K562 (cell line): ENCODE measurements at regions not wholly inside any gene's neighbourhood (a gene's known extent, or its start where the extent isn't known, plus 50 kb on each side); places are given as distances from the start of the nearest gene placed in this dataset.
"Not testable (repeated sequence)": the region's sequence is repeated elsewhere in the genome, so short reads cannot be mapped to it uniquely, and the experiment has no call there.

ENCODE experiments used
- ATAC-seq: fragments of 200-7000 bp; cut with Tn5 transposase; 3 replicates; pipeline ENCODE4 v1.9.1; 2020; ENCODE audit warnings: moderate library complexity
- BruUV-seq: library from RNA; stranded (reverse); fragments of 400-500 nt; replicated peaks from 2 replicates; lab custom pipeline; 2021; lab: Mats Ljungman, UMichigan
- CTCF ChIA-PET: fragments of 300-600 bp; formaldehyde crosslinking; extraction: SDS; loops from one replicate; lab custom pipeline; 2021; ENCODE audit warnings: low intra/inter-chr PET ratio; lab: Yijun Ruan, JAX
- POLR2A ChIA-PET: fragments of 300-600, 350-650 bp; sonication (Branson Sonifier 250); formaldehyde crosslinking; extraction: SDS; loops from one replicate; lab custom pipeline; 2021; ENCODE audit warnings: antibody characterized with exemption, inconsistent platforms; lab: Yijun Ruan, JAX
- DNase-seq, 4 experiments: peaks; one replicate each; pipeline versions ENCODE4 v3.0.0 to v3.0.0-alpha.2; 2011 to 2018; ENCODE audit warnings: low spot score in 3 of 4, mixed read lengths in 3 of 4; ENCODE audit errors: extremely low read depth in 1 of 4
- FAIRE-seq: peaks from 2 replicates; lab custom pipeline; 2011; peaks lifted over from hg19 to GRCh38; lab: Jason Lieb, UNC
- H2AFZ ChIP-seq: 2 replicates; pipeline ENCODE4 v1.6.0; 2011; ENCODE audit warnings: low read depth, low read length, control low read depth, inconsistent platforms
- H3K27ac ChIP-seq: fragments of 200-600 bp; 3 replicates; pipeline ENCODE4 v1.8.0; 2011; ENCODE audit warnings: low read depth, mild to moderate bottlenecking, control low read depth, inconsistent platforms, low read length, moderate library complexity, mixed read lengths; ENCODE audit errors: extremely low read depth
- H3K27me3 ChIP-seq, 2 experiments: fragments of 300-600 bp in 1 of 2; 2 replicates in 1 of 2; 3 replicates in 1 of 2; pipeline versions ENCODE4 v1.6.0 to v1.8.0; 2011; ENCODE audit warnings: inconsistent platforms in 2 of 2, low read length in 2 of 2, mild to moderate bottlenecking in 1 of 2, mixed read lengths in 1 of 2, moderate library complexity in 1 of 2; ENCODE audit not compliant: control insufficient read depth in 2 of 2, insufficient read depth in 2 of 2
- H3K36me3 ChIP-seq: fragments of 300-600 bp; 3 replicates; pipeline ENCODE4 v1.8.0; 2011; ENCODE audit warnings: mild to moderate bottlenecking, low read length, inconsistent platforms; ENCODE audit not compliant: control insufficient read depth, insufficient read depth
- H3K4me1 ChIP-seq, 2 experiments: fragments of 200-600 bp in 1 of 2; replicated peaks in 1 of 2; 2 replicates in 1 of 2; 3 replicates in 1 of 2; pipeline versions ENCODE4 v1.5.1 to v1.8.0; 2011; ENCODE audit warnings: inconsistent platforms in 2 of 2, low read length in 2 of 2, mild to moderate bottlenecking in 1 of 2, mixed read lengths in 1 of 2, moderate library complexity in 1 of 2; ENCODE audit not compliant: control insufficient read depth in 2 of 2, insufficient read depth in 2 of 2
- H3K4me2 ChIP-seq: 2 replicates; pipeline ENCODE4 v1.6.1; 2011; ENCODE audit warnings: low read length, control low read depth, inconsistent platforms, mixed read lengths; ENCODE audit not compliant: insufficient read depth
- H3K4me3 ChIP-seq: fragments of 200-600 bp; sonication (generic), shearing (Covaris generic); 2 replicates; pipeline ENCODE4 v1.5.1; 2016; ENCODE audit warnings: control low read depth, inconsistent platforms
- H3K79me2 ChIP-seq: fragments of 200-600 bp; 3 replicates; pipeline ENCODE4 v1.8.0; 2011; ENCODE audit warnings: low read length, inconsistent platforms; ENCODE audit not compliant: control insufficient read depth, insufficient read depth
- H3K9ac ChIP-seq, 2 experiments: 2 replicates each; pipeline versions ENCODE4 v1.6.0 to v1.6.1; 2011; ENCODE audit warnings: low read depth in 2 of 2, low read length in 2 of 2, control low read depth in 1 of 2, inconsistent platforms in 1 of 2, mild to moderate bottlenecking in 1 of 2, mixed read lengths in 1 of 2; ENCODE audit not compliant: insufficient read depth in 1 of 2
- H3K9me1 ChIP-seq: one replicate; pipeline ENCODE4 v1.6.0; 2011; ENCODE audit warnings: inconsistent platforms, mild to moderate bottlenecking, low read length, moderate library complexity; ENCODE audit not compliant: control insufficient read depth, insufficient read depth
- H3K9me3 ChIP-seq: replicated peaks from 2 replicates; pipeline ENCODE4 v1.5.1; 2011; ENCODE audit warnings: low read depth, low read length, inconsistent platforms; ENCODE audit not compliant: control insufficient read depth, insufficient read depth
- H4K20me1 ChIP-seq: replicated peaks from 2 replicates; pipeline ENCODE4 v1.6.1; 2011; ENCODE audit warnings: low read length, inconsistent platforms, mixed read lengths; ENCODE audit not compliant: control insufficient read depth, insufficient read depth
- CEBPG ChIP-seq, 3 experiments: fragments of 200-800 bp in 1 of 3; sonication (Bioruptor generic) in 1 of 3; sonication (generic) in 1 of 3; formaldehyde crosslinking in 1 of 3; IDR thresholded peaks in 2 of 3; conservative IDR thresholded peaks in 1 of 3; 2 replicates each; pipeline versions ENCODE4 v1.6.1 to v1.8.0; 2016 to 2022; ENCODE audit warnings: missing compliant biosample characterization in 2 of 3, missing genetic modification characterization in 2 of 3, mild to moderate bottlenecking in 1 of 3, missing genetic modification reagents in 1 of 3
- ELF2 ChIP-seq: fragments of 250-450 bp; sonication (Bioruptor Pico); IDR thresholded peaks from 2 replicates; pipeline ENCODE4 v1.5.0; 2021; ENCODE audit warnings: mild to moderate bottlenecking
- FOXA3 ChIP-seq, 2 experiments: fragments of 450-650 bp in 1 of 2; sonication (generic) in 1 of 2; formaldehyde crosslinking; IDR thresholded peaks in 1 of 2; conservative IDR thresholded peaks in 1 of 2; 2 replicates each; pipeline versions ENCODE4 v1.4.0 to v1.8.0; 2020 to 2022; ENCODE audit warnings: mild to moderate bottlenecking in 2 of 2, missing genetic modification reagents in 1 of 2
- HDGF ChIP-seq: fragments of 450-650 bp; IDR thresholded peaks from 2 replicates; pipeline ENCODE4 v1.6.1; 2016
- HMGN3 ChIP-seq: IDR thresholded peaks from 2 replicates; pipeline ENCODE4 v1.6.1; 2011; ENCODE audit warnings: borderline replicate concordance, low read depth, mild to moderate bottlenecking, mixed read lengths, low read length; ENCODE audit not compliant: insufficient read length; ENCODE audit errors: extremely low read depth
- HNRNPK ChIP-seq: fragments of 200-400 bp; formaldehyde crosslinking; IDR thresholded peaks from one replicate; pipeline ENCODE4 v1.6.1; 2018; ENCODE audit warnings: mild to moderate bottlenecking, low read depth, low read length; ENCODE audit not compliant: poor library complexity, severe bottlenecking
- KDM1A ChIP-seq, 2 experiments: fragments of 450-650 bp; IDR thresholded peaks; 2 replicates each; pipeline ENCODE4 v1.6.1; 2016; ENCODE audit warnings: mild to moderate bottlenecking in 2 of 2
- KDM4B ChIP-seq, 2 experiments: fragments of 450-650 bp in 1 of 2; sonication (generic) in 1 of 2; IDR thresholded peaks; 2 replicates each; pipeline ENCODE4 v1.6.1; 2016 to 2017; ENCODE audit warnings: borderline replicate concordance in 2 of 2, antibody characterized with exemption in 1 of 2, low read depth in 1 of 2, mild to moderate bottlenecking in 1 of 2
- NR4A1 ChIP-seq, 2 experiments: fragments of 250-450 bp in 1 of 2; fragments of 450-650 bp in 1 of 2; sonication (Bioruptor Pico) in 1 of 2; IDR thresholded peaks; 2 replicates each; pipeline versions ENCODE4 v1.4.0 to v1.6.1; 2016 to 2020; ENCODE audit warnings: mild to moderate bottlenecking in 2 of 2, missing compliant biosample characterization in 1 of 2, missing genetic modification characterization in 1 of 2, moderate library complexity in 1 of 2
- RBM14 ChIP-seq: fragments of 200-400 bp; formaldehyde crosslinking; IDR thresholded peaks from 2 replicates; pipeline ENCODE4 v1.6.1; 2018; ENCODE audit warnings: low read depth, mild to moderate bottlenecking, low read length, moderate library complexity, borderline replicate concordance; ENCODE audit not compliant: insufficient read depth
- ZBTB17 ChIP-seq: fragments of 450-650 bp; formaldehyde crosslinking; IDR thresholded peaks from 2 replicates; pipeline ENCODE4 v1.4.0; 2020; ENCODE audit warnings: mild to moderate bottlenecking
- ZNF174 ChIP-seq: fragments of 250-450 bp; sonication (Bioruptor Pico); IDR thresholded peaks from 2 replicates; pipeline ENCODE4 v1.4.0; 2020; ENCODE audit warnings: mild to moderate bottlenecking
- ZNF41 ChIP-seq: fragments of 250-450 bp; sonication (Bioruptor Pico); conservative IDR thresholded peaks from 2 replicates; pipeline ENCODE4 v1.4.0; 2020; ENCODE audit warnings: mild to moderate bottlenecking
- ZNF639 ChIP-seq, 2 experiments: fragments of 200-800 bp in 1 of 2; sonication (Bioruptor generic) in 1 of 2; sonication (generic) in 1 of 2; formaldehyde crosslinking in 1 of 2; IDR thresholded peaks in 1 of 2; conservative IDR thresholded peaks in 1 of 2; 2 replicates each; pipeline versions ENCODE4 v1.5.0 to v1.6.1; 2016 to 2020; ENCODE audit warnings: missing compliant biosample characterization in 1 of 2, missing genetic modification characterization in 1 of 2, missing genetic modification reagents in 1 of 2
- WGBS: fragments of 100-300 bp; shearing (Covaris generic); methylation state at CpG from one replicate; pipeline ENCODE4 v1.1.6; 2016; ENCODE audit warnings: low coverage, mixed read lengths; ENCODE audit not compliant: insufficient coverage; ENCODE audit errors: missing lambda C conversion rate; 5-methylcytosine and 5-hydroxymethylcytosine counted together
- in situ Hi-C: fragments of 300-500 bp; cut with MboI; formaldehyde crosslinking; loops from 4 replicates; pipeline ENCODE4 v1.15.0; 2018; ENCODE audit warnings: inconsistent platforms, mixed read lengths
- intact Hi-C: fragments of 100-400 bp; cut with micrococcal nuclease; formaldehyde crosslinking; loops from 2 replicates; pipeline ENCODE4 v1.14.2; 2022
- TF ChIP-seq, protein P1 (sequence below): fragments of 250-450 bp; sonication (Bioruptor Pico); IDR thresholded peaks from 2 replicates; pipeline ENCODE4 v1.6.1; 2021; ENCODE audit warnings: mild to moderate bottlenecking

DNA sequence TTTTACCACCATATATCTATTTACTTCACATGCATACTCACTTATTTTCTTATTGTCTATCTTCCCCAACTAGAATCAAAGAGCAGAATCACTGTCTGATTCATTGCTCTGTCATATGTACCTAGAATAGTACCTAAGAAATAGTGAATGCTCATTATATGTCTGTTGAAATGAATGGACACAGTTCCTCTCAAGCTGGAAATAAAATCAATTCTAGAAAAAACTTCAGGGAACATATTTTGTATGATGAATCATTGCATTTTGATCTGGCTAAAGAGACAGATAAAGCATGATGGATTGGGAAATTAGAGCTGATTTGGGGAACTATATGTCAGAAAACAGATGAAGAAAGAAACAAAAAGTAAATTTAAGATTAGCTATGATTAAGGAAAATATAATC, 623.3 kb downstream of the C12orf50 start:
- POLR2A ChIA-PET = no interaction called here
- BruUV-seq = no TSS peak
- in situ Hi-C loops (no loop called here), intact Hi-C loops (no loop called here)
- H2AFZ ChIP-seq = no peak overlapping the region
- H3K4me2 ChIP-seq = no peak overlapping the region
- TF ChIP-seq KDM1A (IDR thresholded peaks at IDR 0.05) = no peak
- TF ChIP-seq RBM14 = no peak
- TF ChIP-seq NR4A1 (CRISPR knock-in tag; IDR thresholded peaks at IDR 0.05) = no peak
- TF ChIP-seq NR4A1 (tag; IDR thresholded peaks at IDR 0.05) = no peak
- no peak for TF ChIP-seq HNRNPK
- TF ChIP-seq HDGF = no peak
- no peak for TF ChIP-seq HMGN3
- no peak for TF ChIP-seq FOXA3 (CRISPR knock-in tag; conservative IDR thresholded peaks at IDR 0.05 in 1 of 2, IDR thresholded peaks at IDR 0.05 in 1 of 2)
- TF ChIP-seq, protein P1, sequence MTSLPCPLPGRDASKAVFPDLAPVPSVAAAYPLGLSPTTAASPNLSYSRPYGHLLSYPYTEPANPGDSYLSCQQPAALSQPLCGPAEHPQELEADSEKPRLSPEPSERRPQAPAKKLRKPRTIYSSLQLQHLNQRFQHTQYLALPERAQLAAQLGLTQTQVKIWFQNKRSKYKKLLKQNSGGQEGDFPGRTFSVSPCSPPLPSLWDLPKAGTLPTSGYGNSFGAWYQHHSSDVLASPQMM = no peak
- TF ChIP-seq ELF2 (CRISPR knock-in tag) = no peak
- no peak for TF ChIP-seq ZNF639 (CRISPR knock-in tag; conservative IDR thresholded peaks at IDR 0.05 in 1 of 2, IDR thresholded peaks at IDR 0.05 in 1 of 2)
- no peak for TF ChIP-seq ZNF174 (CRISPR knock-in tag)
- TF ChIP-seq CEBPG (CRISPR knock-in tag; IDR thresholded peaks at IDR 0.05) = no peak
- TF ChIP-seq CEBPG (tag; conservative IDR thresholded peaks at IDR 0.05 in 1 of 2, IDR thresholded peaks at IDR 0.05 in 1 of 2) = no peak
- TF ChIP-seq ZBTB17 = no peak
- no peak for TF ChIP-seq ZNF41 (CRISPR knock-in tag)
- TF ChIP-seq KDM4B (IDR thresholded peaks at IDR 0.05; ENCODE audit: borderline replicate concordance in 2 of 2, low read depth in 1 of 2) = no peak
- no peak for ATAC-seq
- H3K27me3 ChIP-seq = no peaks in the 10 kb centered on the region
- FAIRE-seq = no peak
- no peaks in the 10 kb centered on the region for H3K36me3 ChIP-seq
- no peak overlapping the region for H3K27ac ChIP-seq
- no peaks in the 10 kb centered on the region for H3K79me2 ChIP-seq
- no peaks in the 10 kb centered on the region for H3K9me1 ChIP-seq
- no peak for DNase-seq
- H3K9ac ChIP-seq = no peak overlapping the region
- CTCF ChIA-PET = no interaction called here
- H3K9me3 ChIP-seq = 0 out of 2 replicates have a peak, but pooled peaks cover 1% of the 10 kb centered on the region
- no peaks in the 10 kb centered on the region for H4K20me1 ChIP-seq
- no peak overlapping the region for H3K4me3 ChIP-seq
- H3K4me1 ChIP-seq = no peaks in the 10 kb centered on the region

DNA sequence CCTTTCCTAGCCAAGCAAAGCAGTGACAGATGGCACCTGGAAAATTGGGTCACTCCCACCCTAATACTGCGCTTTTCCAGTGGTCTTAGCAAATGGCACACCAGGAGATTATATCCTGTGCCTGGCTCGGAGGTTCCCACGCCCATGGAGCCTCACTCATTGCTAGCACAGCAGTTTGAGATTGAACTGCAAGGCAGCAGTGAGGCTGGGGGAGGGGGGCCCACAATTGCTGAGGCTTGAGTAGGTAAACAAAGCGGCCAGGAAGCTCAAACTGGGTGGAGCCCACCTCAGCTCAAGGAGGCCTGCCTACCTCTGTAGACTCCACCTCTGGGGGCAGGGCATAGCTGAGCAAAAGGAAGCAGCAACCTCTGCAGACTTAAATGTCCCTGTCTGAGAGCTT, 635.0 kb downstream of the C12orf50 start:
- H4K20me1 ChIP-seq, BruUV-seq, H3K4me3 ChIP-seq, ATAC-seq, H3K9me1 ChIP-seq, DNase-seq, H3K4me1 ChIP-seq, in situ Hi-C loops, POLR2A ChIA-PET, H3K36me3 ChIP-seq, FAIRE-seq, H3K79me2 ChIP-seq, CTCF ChIA-PET, H3K9me3 ChIP-seq, H3K4me2 ChIP-seq, H3K27me3 ChIP-seq, intact Hi-C loops, H2AFZ ChIP-seq, H3K9ac ChIP-seq, H3K27ac ChIP-seq: not testable (repeated sequence)
- 0% methylated on average over 4 of the region's 4 CpGs for whole genome bisulfite sequencing
